GM18502 (cell line): ENCODE measurements at regions not wholly inside any gene's neighbourhood (a gene's known extent, or its start where the extent isn't known, plus 50 kb on each side); places are given as distances from the start of the nearest gene placed in this dataset.

Experiments used
- ATAC-seq: cut with Tn5 transposase; IDR thresholded peaks from one replicate; pipeline ENCODE4 v1.9.1; 2021; ENCODE audit warnings: mild to moderate bottlenecking; ENCODE audit not compliant: unreplicated experiment, poor library complexity

GRCh38 chr20:52921340-52921739 lies 50.8 kb upstream of the TSHZ2 start:
- no peak for ATAC-seq

- no peak for ATAC-seq
Measured at GRCh38 chr20:52918311-52918710, 53.8 kb upstream of the TSHZ2 start.

GRCh38 chr20:52915564-52915963 lies 56.6 kb upstream of the TSHZ2 start:
- ATAC-seq, result no peak

- no peak for ATAC-seq
Measured at GRCh38 chr20:52914870-52915269, 57.3 kb upstream of the TSHZ2 start.

GRCh38 chr20:52913650-52914387 lies 58.3 kb upstream of the TSHZ2 start:
- no peak for ATAC-seq

GRCh38 chr20:52905241-52905994 lies 66.7 kb upstream of the TSHZ2 start:
- no peak for ATAC-seq

GRCh38 chr20:52904837-52905236 lies 67.3 kb upstream of the TSHZ2 start:
- no peak for ATAC-seq

GRCh38 chr20:52899041-52899608 lies 73.0 kb upstream of the TSHZ2 start:
- no peak for ATAC-seq

- ATAC-seq, result no peak
Measured at GRCh38 chr20:52896348-52896747, 75.8 kb upstream of the TSHZ2 start.

GRCh38 chr20:52895701-52896100 lies 76.5 kb upstream of the TSHZ2 start:
- no peak for ATAC-seq

GRCh38 chr20:52895235-52895634 lies 76.9 kb upstream of the TSHZ2 start:
- ATAC-seq, result no peak

GRCh38 chr20:52893498-52893897 lies 78.7 kb upstream of the TSHZ2 start:
- no peak for ATAC-seq

GRCh38 chr20:52892023-52892422 lies 80.1 kb upstream of the TSHZ2 start:
- no peak for ATAC-seq

GRCh38 chr20:52890130-52890529 lies 82.0 kb upstream of the TSHZ2 start:
- ATAC-seq, result no peak

- no peak for ATAC-seq
Measured at GRCh38 chr20:52889225-52889624, 82.9 kb upstream of the TSHZ2 start.

- ATAC-seq, result no peak
Measured at GRCh38 chr20:52888096-52888495, 84.1 kb upstream of the TSHZ2 start.

GRCh38 chr20:52880997-52881396 lies 91.2 kb upstream of the TSHZ2 start:
- ATAC-seq, result no peak

- ATAC-seq, result no peak
Measured at GRCh38 chr20:52880259-52880658, 91.9 kb upstream of the TSHZ2 start.

- ATAC-seq, result no peak
Measured at GRCh38 chr20:52874241-52874640, 97.9 kb upstream of the TSHZ2 start.

- ATAC-seq, result no peak
Measured at GRCh38 chr20:52869698-52870501, 102.3 kb upstream of the TSHZ2 start.

- ATAC-seq, result no peak
Measured at GRCh38 chr20:52869276-52869675, 102.9 kb upstream of the TSHZ2 start.
